Small intestine (tissue), 7 donors: ENCODE measurements at regions not wholly inside any gene's neighbourhood (a gene's known extent, or its start where the extent isn't known, plus 50 kb on each side); places are given as distances from the start of the nearest gene placed in this dataset.

Experiments used
- DNase-seq, 2 donors: peaks; one replicate each; pipeline versions ENCODE4 v3.0.0 to v3.0.0-alpha.2; 2013
- FAIRE-seq: peaks from 2 replicates; lab custom pipeline; 2012; peaks lifted over from hg19 to GRCh38; lab: Jason Lieb, UNC
- H3K27ac ChIP-seq, 3 donors: one replicate each; pipeline ENCODE4 v1.5.1; 2013; ENCODE audit warnings: low read length in 2 of 3, mild to moderate bottlenecking in 2 of 3, control low read depth in 1 of 3, inconsistent platforms in 1 of 3, low read depth in 1 of 3, moderate library complexity in 1 of 3
- H3K27me3 ChIP-seq, 3 donors: one replicate each; pipeline ENCODE4 v1.6.1; 2013; ENCODE audit warnings: low read length in 3 of 3, inconsistent platforms in 1 of 3; ENCODE audit not compliant: control insufficient read depth in 3 of 3, insufficient read depth in 3 of 3
- H3K36me3 ChIP-seq, 3 donors: one replicate each; pipeline ENCODE4 v1.6.1; 2013; ENCODE audit warnings: low read length in 3 of 3, inconsistent platforms in 1 of 3, low read depth in 1 of 3, mild to moderate bottlenecking in 1 of 3, moderate library complexity in 1 of 3; ENCODE audit not compliant: control insufficient read depth in 3 of 3, insufficient read depth in 2 of 3
- H3K4me1 ChIP-seq, 3 donors: one replicate each; pipeline ENCODE4 v1.6.1; 2013; ENCODE audit warnings: low read length in 2 of 3, inconsistent platforms in 1 of 3, low read depth in 1 of 3, mild to moderate bottlenecking in 1 of 3, moderate library complexity in 1 of 3; ENCODE audit not compliant: control insufficient read depth in 3 of 3, insufficient read depth in 2 of 3
- H3K4me3 ChIP-seq, 3 donors: one replicate each; pipeline ENCODE4 v1.5.1; 2013; ENCODE audit warnings: low read length in 3 of 3, control low read depth in 1 of 3, inconsistent platforms in 1 of 3, low read depth in 1 of 3, mild to moderate bottlenecking in 1 of 3, moderate library complexity in 1 of 3
- H3K9me3 ChIP-seq, 2 donors: one replicate each; pipeline ENCODE4 v1.6.1; 2013; ENCODE audit warnings: low read depth in 1 of 2, low read length in 1 of 2; ENCODE audit not compliant: control insufficient read depth in 2 of 2, insufficient read depth in 1 of 2
- WGBS, 3 donors: extraction: QIAGEN DNeasy Blood & Tissue Kit; methylation state at CpG; one replicate each; pipeline ENCODE4 v1.1.7; 2013; 5-methylcytosine and 5-hydroxymethylcytosine counted together
- donor health status: healthy with polysubstance abuse.
- donor health status: control.
- donor health status: control.
- donor health status: Bipolar disorder and iron deficiency.
- donor health status: healthy.

GRCh38 chr6:144835322-144835973, 550.3 kb downstream of the UTRN start:
- FAIRE-seq: no peak
- no peaks in the 10 kb centered on the region for H3K27me3 ChIP-seq
- 93% methylated on average over 6 of the region's 6 CpGs for WGBS, 3 donors

GRCh38 chr6:144840619-144841018, 555.5 kb downstream of the UTRN start:
- no peak for FAIRE-seq
- H3K4me1 ChIP-seq: no peaks in the 10 kb centered on the region
- H3K27ac ChIP-seq: no peak overlapping the region
- WGBS, 3 donors: 92 to 93% (median 92%) methylated on average over 10 of the region's 10 CpGs
- no peaks in the 10 kb centered on the region for H3K27me3 ChIP-seq
- no peaks in the 10 kb centered on the region for H3K9me3 ChIP-seq
- no peak overlapping the region for H3K4me3 ChIP-seq
- DNase-seq: no peak
- H3K36me3 ChIP-seq: peaks cover 0 to 26% (median 6%) of the 10 kb centered on the region in 3 donors

More at GRCh38 chr6:144835322-144835973, 550.3 kb downstream of the UTRN start:
- H3K4me3 ChIP-seq: no peak overlapping the region
- no peaks in the 10 kb centered on the region for H3K9me3 ChIP-seq
- no peaks in the 10 kb centered on the region for H3K4me1 ChIP-seq
- H3K36me3 ChIP-seq: peaks cover 0 to 20% (median 6%) of the 10 kb centered on the region in 3 donors
- no peak overlapping the region for H3K27ac ChIP-seq
- DNase-seq: no peak

DNA sequence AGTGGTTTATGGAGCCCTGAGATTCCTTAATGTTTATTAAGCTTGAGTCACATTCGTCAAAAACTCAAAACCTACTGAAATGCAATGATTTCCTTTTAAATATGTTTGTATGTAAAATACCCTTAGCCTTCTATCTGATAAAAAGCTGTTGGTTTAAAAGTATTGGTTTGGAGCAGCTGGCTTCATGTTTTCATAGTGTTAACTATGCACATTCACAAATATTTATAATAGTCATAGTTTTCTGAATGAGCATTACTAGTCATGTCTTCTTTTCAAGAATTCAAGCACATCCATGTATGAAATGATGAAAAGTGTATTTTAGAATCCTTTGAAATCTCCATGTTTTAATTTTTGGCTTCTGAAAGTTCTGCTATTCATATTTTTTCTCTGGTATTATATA, 558.6 kb downstream of the UTRN start:
- DNase-seq (no peak), FAIRE-seq (no peak)
- H3K9me3 ChIP-seq: no peaks in the 10 kb centered on the region
- no peak overlapping the region for H3K27ac ChIP-seq
- H3K4me3 ChIP-seq: no peak overlapping the region
- H3K4me1 ChIP-seq: no peaks in the 10 kb centered on the region
- no peaks in the 10 kb centered on the region for H3K27me3 ChIP-seq
- 75 to 91% (median 91%) methylated on average over 1 of the region's 1 CpG for WGBS, 3 donors
- peaks cover 0 to 23% (median 2%) of the 10 kb centered on the region in 3 donors for H3K36me3 ChIP-seq

- Histone ChIP-seq H3K36me3 (peaks cover 0 to 19% (median 0%) of the 10 kb centered on the region in 3 donors), H3K27me3 (no peaks in the 10 kb centered on the region), H3K9me3 (no peaks in the 10 kb centered on the region), H3K4me3 (no peak overlapping the region), H3K27ac (no peak overlapping the region), H3K4me1 (no peaks in the 10 kb centered on the region)
- WGBS, 3 donors: 79 to 81% (median 80%) methylated on average over 3 of the region's 3 CpGs
- DNase-seq (no peak), FAIRE-seq (no peak)
Measured at GRCh38 chr6:144844596-144844995, 559.5 kb downstream of the UTRN start.

- H3K27ac ChIP-seq: no peak overlapping the region
- no peak for FAIRE-seq
- no peak overlapping the region for H3K4me3 ChIP-seq
- no peaks in the 10 kb centered on the region for H3K9me3 ChIP-seq
- DNase-seq: no peak
- H3K4me1 ChIP-seq: no peaks in the 10 kb centered on the region
- peaks cover 0 to 18% (median 0%) of the 10 kb centered on the region in 3 donors for H3K36me3 ChIP-seq
- H3K27me3 ChIP-seq: no peaks in the 10 kb centered on the region
Measured at GRCh38 chr6:144845186-144845585, 560.1 kb downstream of the UTRN start.

DNA sequence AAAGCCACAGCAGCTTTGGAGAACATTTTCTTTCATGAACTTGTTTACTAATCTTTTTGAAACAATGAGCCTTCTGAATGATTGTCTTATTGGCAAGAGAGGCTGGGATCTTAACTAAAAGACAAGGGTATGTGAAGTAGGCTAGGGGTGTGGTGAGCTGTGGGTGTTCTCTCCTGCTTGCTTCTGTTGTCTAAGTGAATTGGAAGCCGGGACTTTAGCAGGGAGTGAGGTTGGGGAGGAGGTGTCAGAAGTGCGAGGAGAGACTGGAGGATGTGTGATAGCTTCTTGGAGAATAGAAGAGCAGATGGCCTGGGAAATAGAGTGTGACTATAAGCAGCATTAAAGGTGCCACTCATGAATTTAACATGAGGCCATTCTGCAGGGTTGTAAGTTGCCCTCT, 562.8 kb downstream of the UTRN start:
- H3K36me3 ChIP-seq: peaks cover 1 to 10% (median 2%) of the 10 kb centered on the region in 3 donors
- H3K9me3 ChIP-seq: no peaks in the 10 kb centered on the region
- H3K27ac ChIP-seq: no peak overlapping the region
- DNase-seq (no peak), FAIRE-seq (no peak)
- H3K27me3 ChIP-seq: no peaks in the 10 kb centered on the region
- H3K4me3 ChIP-seq: no peak overlapping the region
- WGBS, 3 donors: 81 to 90% (median 90%) methylated on average over 2 of the region's 2 CpGs
- no peaks in the 10 kb centered on the region for H3K4me1 ChIP-seq

GRCh38 chr6:144849920-144850319, 564.8 kb downstream of the UTRN start:
- H3K4me3 ChIP-seq: no peak overlapping the region
- FAIRE-seq (no peak), DNase-seq (no peak)
- peaks cover 1 to 7% (median 2%) of the 10 kb centered on the region in 3 donors for H3K36me3 ChIP-seq
- H3K9me3 ChIP-seq: no peaks in the 10 kb centered on the region
- H3K4me1 ChIP-seq: no peaks in the 10 kb centered on the region
- no peak overlapping the region for H3K27ac ChIP-seq
- WGBS, 3 donors: 88 to 93% (median 92%) methylated on average over 2 of the region's 2 CpGs
- no peaks in the 10 kb centered on the region for H3K27me3 ChIP-seq

GRCh38 chr6:144853603-144854002, 568.5 kb downstream of the UTRN start:
- Histone ChIP-seq H3K9me3 (no peaks in the 10 kb centered on the region), H3K4me1 (no peaks in the 10 kb centered on the region), H3K4me3 (no peak overlapping the region), H3K36me3 (peaks cover 1 to 3% (median 2%) of the 10 kb centered on the region in 3 donors), H3K27me3 (no peaks in the 10 kb centered on the region), H3K27ac (no peak overlapping the region)
- DNase-seq (no peak), FAIRE-seq (no peak)
- 63 to 68% (median 66%) methylated on average over 4 of the region's 4 CpGs for WGBS, 3 donors

GRCh38 chr6:144854654-144855053, 569.5 kb downstream of the UTRN start:
- 54 to 87% (median 69%) methylated on average over 1 of the region's 1 CpG for WGBS, 3 donors
- H3K36me3 ChIP-seq: peaks cover 1 to 3% (median 2%) of the 10 kb centered on the region in 3 donors
- H3K27me3 ChIP-seq: no peaks in the 10 kb centered on the region
- no peak overlapping the region for H3K27ac ChIP-seq
- FAIRE-seq (no peak), DNase-seq (no peak)
- no peaks in the 10 kb centered on the region for H3K4me1 ChIP-seq
- no peaks in the 10 kb centered on the region for H3K9me3 ChIP-seq
- no peak overlapping the region for H3K4me3 ChIP-seq
